RWPE2 (cell line): ENCODE measurements at regions not wholly inside any gene's neighbourhood (a gene's known extent, or its start where the extent isn't known, plus 50 kb on each side); places are given as distances from the start of the nearest gene placed in this dataset.

ENCODE experiments used
- ATAC-seq: fragments of 200-7000 bp; cut with Tn5 transposase; 3 replicates; pipeline ENCODE4 v1.9.1; 2021; ENCODE audit warnings: low read depth
- DNase-seq: peaks from one replicate; pipeline ENCODE4 v3.0.0-alpha.2; 2020; ENCODE audit warnings: low spot score
- H3K27ac ChIP-seq: fragments of 450-650 bp; 2 replicates; pipeline ENCODE4 v1.5.1; 2017; ENCODE audit warnings: mild to moderate bottlenecking; ENCODE audit not compliant: poor library complexity, severe bottlenecking
- H3K27me3 ChIP-seq: fragments of 250-450 bp; sonication (Bioruptor Pico); 2 replicates; pipeline ENCODE4 v1.5.1; 2021; ENCODE audit warnings: mild to moderate bottlenecking, moderate library complexity; ENCODE audit not compliant: insufficient read depth, poor library complexity, severe bottlenecking
- H3K36me3 ChIP-seq: fragments of 250-450 bp; sonication (Bioruptor Pico); 2 replicates; pipeline ENCODE4 v1.5.1; 2020; ENCODE audit warnings: low read depth, mild to moderate bottlenecking, moderate library complexity
- H3K4me1 ChIP-seq: fragments of 250-450 bp; sonication (Bioruptor Pico); 2 replicates; pipeline ENCODE4 v1.5.1; 2021; ENCODE audit warnings: mild to moderate bottlenecking, moderate library complexity; ENCODE audit not compliant: insufficient read depth, poor library complexity, severe bottlenecking
- H3K4me3 ChIP-seq: fragments of 250-450 bp; sonication (Bioruptor Pico); 2 replicates; pipeline ENCODE4 v1.5.1; 2021; ENCODE audit warnings: mild to moderate bottlenecking, moderate library complexity; ENCODE audit not compliant: severe bottlenecking
- H3K9me3 ChIP-seq: fragments of 250-450 bp; sonication (Bioruptor Pico); 2 replicates; pipeline ENCODE4 v1.5.1; 2021; ENCODE audit warnings: mild to moderate bottlenecking, moderate library complexity; ENCODE audit not compliant: severe bottlenecking
- TF ChIP-seq, protein P1 (sequence below): fragments of 450-650 bp; IDR thresholded peaks from one replicate; pipeline ENCODE4 v1.5.1; 2017; ENCODE audit warnings: mild to moderate bottlenecking, moderate library complexity; ENCODE audit not compliant: poor library complexity, severe bottlenecking

DNA sequence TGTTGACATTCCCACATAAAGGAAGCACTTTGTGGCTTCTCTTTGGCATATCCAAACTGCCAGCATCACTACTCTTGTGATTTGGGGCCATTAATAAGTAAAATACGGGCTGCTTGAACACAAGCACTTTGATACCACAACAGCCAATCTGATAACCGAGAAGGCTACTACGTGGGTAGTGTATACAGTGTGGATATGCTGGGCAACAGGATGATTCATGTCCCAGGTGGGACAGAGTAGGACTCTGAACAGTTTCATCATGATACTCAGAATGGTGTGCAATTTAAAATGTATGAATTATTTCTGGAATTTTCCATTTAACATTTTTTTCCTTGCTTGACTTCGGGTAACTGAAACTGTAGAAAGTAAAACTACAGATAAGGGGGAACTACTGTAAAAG lies 225.0 kb upstream of the DDHD1 start:
- H3K27me3 ChIP-seq = no peaks in the 10 kb centered on the region
- no peaks in the 10 kb centered on the region for H3K4me1 ChIP-seq
- ATAC-seq (no peak), DNase-seq (no peak)
- H3K36me3 ChIP-seq = no peaks in the 10 kb centered on the region
- H3K4me3 ChIP-seq = no peak overlapping the region
- H3K27ac ChIP-seq = no peak overlapping the region
- TF ChIP-seq, protein P1, sequence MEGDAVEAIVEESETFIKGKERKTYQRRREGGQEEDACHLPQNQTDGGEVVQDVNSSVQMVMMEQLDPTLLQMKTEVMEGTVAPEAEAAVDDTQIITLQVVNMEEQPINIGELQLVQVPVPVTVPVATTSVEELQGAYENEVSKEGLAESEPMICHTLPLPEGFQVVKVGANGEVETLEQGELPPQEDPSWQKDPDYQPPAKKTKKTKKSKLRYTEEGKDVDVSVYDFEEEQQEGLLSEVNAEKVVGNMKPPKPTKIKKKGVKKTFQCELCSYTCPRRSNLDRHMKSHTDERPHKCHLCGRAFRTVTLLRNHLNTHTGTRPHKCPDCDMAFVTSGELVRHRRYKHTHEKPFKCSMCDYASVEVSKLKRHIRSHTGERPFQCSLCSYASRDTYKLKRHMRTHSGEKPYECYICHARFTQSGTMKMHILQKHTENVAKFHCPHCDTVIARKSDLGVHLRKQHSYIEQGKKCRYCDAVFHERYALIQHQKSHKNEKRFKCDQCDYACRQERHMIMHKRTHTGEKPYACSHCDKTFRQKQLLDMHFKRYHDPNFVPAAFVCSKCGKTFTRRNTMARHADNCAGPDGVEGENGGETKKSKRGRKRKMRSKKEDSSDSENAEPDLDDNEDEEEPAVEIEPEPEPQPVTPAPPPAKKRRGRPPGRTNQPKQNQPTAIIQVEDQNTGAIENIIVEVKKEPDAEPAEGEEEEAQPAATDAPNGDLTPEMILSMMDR = no peak
- H3K9me3 ChIP-seq = no peaks in the 10 kb centered on the region

DNA sequence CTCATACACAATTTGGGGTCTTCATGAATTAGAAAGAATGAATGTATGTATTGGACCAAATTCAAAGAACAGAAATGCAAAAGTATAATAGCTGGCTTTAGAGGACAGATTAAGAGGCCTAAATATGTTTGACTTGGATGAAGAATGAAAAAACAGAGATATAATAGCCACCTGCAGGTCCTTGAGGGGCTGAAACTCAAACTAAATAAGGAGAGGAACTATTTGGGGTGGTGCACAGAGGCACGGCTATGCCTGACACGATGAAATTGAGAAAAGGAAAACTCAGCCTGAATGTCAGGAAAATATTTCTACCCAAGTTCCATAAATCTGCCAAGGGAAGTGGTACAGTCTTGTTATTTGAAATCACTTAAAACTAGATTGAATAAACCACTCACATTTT lies 222.9 kb upstream of the DDHD1 start:
- no peak overlapping the region for H3K27ac ChIP-seq

DNA sequence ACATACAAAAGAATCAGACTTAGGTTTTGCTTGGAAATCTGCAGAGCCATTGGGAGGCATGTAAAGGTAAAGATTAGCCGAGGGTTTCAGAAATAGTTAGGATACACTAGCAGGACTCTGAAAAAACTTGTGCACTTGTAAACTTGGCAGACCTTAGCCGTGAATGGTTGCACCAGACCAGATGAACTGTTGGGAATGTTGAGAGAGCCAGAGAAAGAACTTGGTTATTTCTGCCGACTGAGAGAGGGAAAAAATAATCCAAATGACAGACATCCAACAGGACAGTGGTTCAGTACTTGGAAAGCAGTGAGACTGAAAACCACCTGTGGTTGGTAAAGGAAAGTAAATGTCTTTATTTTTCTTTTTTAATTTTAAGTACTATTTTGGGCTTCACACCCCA lies 222.5 kb upstream of the DDHD1 start:
- DNase-seq (no peak), ATAC-seq (no peak)
- no peak overlapping the region for H3K27ac ChIP-seq
- TF ChIP-seq, protein P1 = no peak
- H3K4me1 ChIP-seq = no peaks in the 10 kb centered on the region
- H3K4me3 ChIP-seq = no peak overlapping the region
- no peaks in the 10 kb centered on the region for H3K27me3 ChIP-seq
- H3K9me3 ChIP-seq = no peaks in the 10 kb centered on the region
- H3K36me3 ChIP-seq = no peaks in the 10 kb centered on the region

More for the DNA sequence above, 222.9 kb upstream of the DDHD1 start:
- no peak overlapping the region for H3K4me3 ChIP-seq
- no peaks in the 10 kb centered on the region for H3K27me3 ChIP-seq
- H3K9me3 ChIP-seq = no peaks in the 10 kb centered on the region
- TF ChIP-seq, protein P1 = no peak
- H3K4me1 ChIP-seq = no peaks in the 10 kb centered on the region
- ATAC-seq (no peak), DNase-seq (no peak)
- H3K36me3 ChIP-seq = no peaks in the 10 kb centered on the region

DNA sequence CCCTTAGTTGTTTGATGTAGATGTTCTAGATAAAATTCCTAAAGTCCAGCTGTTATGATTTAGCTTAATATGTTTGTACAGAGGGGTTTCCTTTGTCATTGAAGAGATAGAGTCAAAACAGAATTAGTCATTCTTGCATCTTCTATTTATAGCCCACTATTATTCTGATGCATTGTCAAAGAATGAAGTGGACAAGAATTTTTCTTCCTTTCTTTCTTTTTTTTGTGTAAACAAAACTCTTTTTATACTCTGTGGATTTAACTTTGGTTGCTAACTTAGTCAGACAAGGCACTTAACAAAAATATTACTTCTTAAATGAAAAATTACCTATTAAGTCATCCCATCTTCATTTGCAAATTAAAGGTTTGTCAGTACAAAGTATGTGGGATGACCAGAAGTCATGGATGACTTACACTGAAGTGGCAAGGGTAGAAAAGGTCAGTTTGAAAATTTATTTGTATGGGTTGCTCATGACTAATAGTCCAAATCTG lies 215.6 kb upstream of the DDHD1 start:
- H3K27ac ChIP-seq = no peak overlapping the region
- H3K27me3 ChIP-seq = no peaks in the 10 kb centered on the region
- peaks cover 7% of the 10 kb centered on the region for H3K4me1 ChIP-seq
- no peak for DNase-seq
- no peak overlapping the region for H3K4me3 ChIP-seq
- H3K9me3 ChIP-seq = no peaks in the 10 kb centered on the region
- TF ChIP-seq, protein P1 = no peak
- no peaks in the 10 kb centered on the region for H3K36me3 ChIP-seq
- peak; percentile 61 for ATAC-seq

DNA sequence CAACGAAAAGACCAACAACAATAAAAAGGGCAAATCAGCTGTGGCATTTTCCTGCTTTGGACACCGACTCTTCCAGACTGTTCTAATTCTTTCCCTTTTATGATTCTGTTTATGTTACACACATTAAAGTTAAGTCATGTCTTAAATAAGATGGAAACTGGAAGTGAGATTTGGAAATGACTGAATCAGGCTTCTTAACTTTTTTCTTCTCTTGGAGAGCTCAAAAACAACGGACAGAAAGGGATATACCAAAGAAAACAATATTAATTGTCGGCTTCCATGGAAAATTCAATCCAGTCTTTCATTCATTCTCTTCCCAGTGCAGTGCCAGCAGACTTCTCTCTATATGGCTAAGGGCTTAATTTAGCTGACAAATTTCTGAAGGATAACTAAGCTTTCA lies 214.9 kb upstream of the DDHD1 start:
- Histone ChIP-seq H3K9me3 (no peaks in the 10 kb centered on the region), H3K36me3 (no peaks in the 10 kb centered on the region), H3K27me3 (no peaks in the 10 kb centered on the region), H3K27ac (no peak overlapping the region), H3K4me1 (peaks cover 7% of the 10 kb centered on the region), H3K4me3 (no peak overlapping the region)
- DNase-seq (no peak), ATAC-seq (no peak)
- TF ChIP-seq, protein P1 = no peak
